HG02885 (cell line): ENCODE measurements at regions not wholly inside any gene's neighbourhood (a gene's known extent, or its start where the extent isn't known, plus 50 kb on each side); places are given as distances from the start of the nearest gene placed in this dataset.
"Not testable (repeated sequence)": the region's sequence is repeated elsewhere in the genome, so short reads cannot be mapped to it uniquely, and the experiment has no call there.

Source experiments
- ATAC-seq: cut with Tn5 transposase; IDR thresholded peaks from one replicate; pipeline ENCODE4 v1.9.1; 2021; ENCODE audit warnings: mild to moderate bottlenecking; ENCODE audit not compliant: unreplicated experiment, poor library complexity

GRCh38 chr15:79535536-79535935 is 103.4 kb downstream of the MINAR1 start:
- no peak for ATAC-seq

GRCh38 chr15:79538527-79538926 is 106.4 kb downstream of the MINAR1 start:
- no peak for ATAC-seq

GRCh38 chr15:79539401-79539800 is 107.3 kb downstream of the MINAR1 start:
- ATAC-seq = no peak

- ATAC-seq = no peak
Measured at GRCh38 chr15:79540551-79540950, 108.4 kb downstream of the MINAR1 start.

DNA sequence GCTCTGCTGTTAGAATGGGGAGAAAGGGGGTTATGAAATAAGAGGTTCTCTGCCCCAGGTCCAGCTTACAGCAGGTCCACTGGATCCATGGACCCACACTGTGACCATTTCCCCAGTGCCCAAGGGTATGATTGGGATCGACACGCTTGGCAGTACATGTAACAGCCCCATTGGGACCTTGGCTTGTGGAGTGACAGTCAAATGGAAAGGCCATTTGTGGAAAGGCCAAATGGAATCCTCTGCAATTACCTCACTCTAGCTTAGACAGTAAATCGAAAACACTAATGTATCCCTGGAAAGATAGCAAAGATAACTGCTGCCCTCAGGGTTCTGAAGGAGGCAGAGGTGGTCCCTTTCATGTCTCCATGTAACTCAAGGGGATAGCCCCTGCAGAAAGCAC is 109.1 kb downstream of the MINAR1 start:
- no peak for ATAC-seq

DNA sequence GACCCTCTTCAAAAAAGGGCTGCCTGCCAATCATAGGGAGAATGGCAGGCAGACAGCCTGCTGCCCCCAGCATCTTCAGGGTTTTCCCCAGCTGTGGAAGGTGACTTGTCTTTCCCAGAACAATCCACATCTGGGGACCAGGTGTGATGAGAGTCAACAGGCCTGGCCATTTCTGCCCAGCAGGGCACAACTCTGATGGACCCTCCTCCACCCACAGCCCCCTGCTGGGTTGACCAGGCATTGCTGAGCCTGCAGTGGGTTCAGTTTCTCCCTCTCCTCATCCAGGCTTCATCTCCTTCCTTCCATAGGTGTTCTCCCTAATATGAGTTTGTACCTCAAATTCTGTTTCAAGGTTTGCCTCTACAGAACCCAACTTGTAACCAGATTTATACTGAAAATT is 111.0 kb downstream of the MINAR1 start:
- ATAC-seq = no peak

- no peak for ATAC-seq
Measured at GRCh38 chr15:79549196-79549595, 117.1 kb downstream of the MINAR1 start.

- ATAC-seq = no peak
Measured at GRCh38 chr15:79560384-79560783, 128.2 kb downstream of the MINAR1 start.

DNA sequence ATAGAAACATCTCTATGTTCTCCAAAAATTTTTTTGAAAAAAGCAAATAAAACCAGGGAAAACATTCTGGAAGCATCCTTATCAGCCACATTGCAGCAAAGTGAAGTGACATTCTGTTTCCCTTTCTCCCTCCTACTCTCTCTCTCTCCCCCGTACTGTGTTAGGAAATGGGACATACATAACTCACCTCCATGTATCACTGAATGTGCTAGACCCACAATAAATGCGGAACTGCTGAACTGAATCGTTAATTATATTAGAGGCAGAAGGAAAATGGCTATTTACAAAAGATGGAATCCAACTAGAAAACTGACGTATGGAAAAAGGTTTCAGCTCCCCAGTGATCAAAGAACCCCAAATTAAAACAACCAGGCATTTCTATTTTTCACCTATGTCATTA is 129.8 kb downstream of the MINAR1 start:
- ATAC-seq = no peak

GRCh38 chr15:79562403-79562815 is 130.3 kb downstream of the MINAR1 start:
- no peak for ATAC-seq

- no peak for ATAC-seq
Measured at GRCh38 chr15:79562899-79563298, 130.8 kb downstream of the MINAR1 start.

- no peak for ATAC-seq
Measured at GRCh38 chr15:79570004-79570403, 137.9 kb downstream of the MINAR1 start.

DNA sequence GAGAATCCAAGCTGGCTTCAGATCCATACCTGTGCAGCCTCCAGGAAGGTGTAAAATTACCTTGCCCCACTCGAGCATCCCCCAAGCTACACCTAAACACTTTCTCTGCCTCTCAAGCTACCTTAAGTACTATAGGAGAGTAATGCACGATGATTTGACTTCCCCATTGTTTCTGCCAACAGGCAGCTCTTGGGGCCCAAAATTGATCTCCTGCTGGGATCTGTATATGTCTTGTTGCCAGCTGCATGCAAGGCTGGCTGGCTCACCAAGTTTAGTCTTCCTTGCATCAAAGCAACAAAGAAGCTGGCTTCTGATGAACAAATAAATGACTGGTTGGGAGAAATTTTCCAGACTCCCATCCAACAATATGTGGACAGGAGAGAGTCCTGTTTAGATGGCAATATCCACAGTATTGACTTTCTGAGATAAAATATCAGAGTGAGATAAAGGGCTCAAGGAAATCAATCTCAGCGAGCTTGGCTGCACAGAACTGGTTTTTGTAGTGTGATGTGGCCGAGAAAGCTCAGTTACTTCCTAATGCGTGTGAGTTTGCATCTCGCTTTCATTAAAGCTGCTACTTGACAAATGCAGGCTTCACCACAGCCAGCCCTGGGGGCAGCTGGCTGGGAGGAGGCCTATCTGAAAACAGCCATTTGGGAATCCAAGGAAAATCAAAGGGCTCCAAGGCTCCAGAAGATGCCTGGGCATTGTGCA is 140.7 kb downstream of the MINAR1 start:
- ATAC-seq = no peak

GRCh38 chr15:79574431-79575273 is 142.5 kb downstream of the MINAR1 start:
- ATAC-seq = not testable (repeated sequence)

DNA sequence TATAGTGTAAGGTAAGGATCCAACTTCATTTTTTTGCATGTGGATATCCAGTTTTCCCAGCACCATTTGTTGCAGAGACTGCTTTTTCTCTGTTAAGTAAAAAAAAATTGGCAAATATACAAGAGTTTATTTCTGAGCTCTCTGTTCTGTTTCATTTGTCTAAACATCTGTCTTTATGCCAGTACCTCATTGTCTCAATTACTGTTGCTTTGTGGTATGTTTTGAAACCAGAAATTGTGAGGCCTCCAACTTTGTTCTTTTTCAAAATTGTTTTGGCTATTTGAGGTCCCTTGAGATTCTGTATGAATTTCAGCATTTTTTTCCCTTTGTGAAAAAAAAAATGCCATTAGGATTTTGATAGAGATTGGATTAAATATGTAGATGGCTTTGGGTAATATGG is 150.5 kb downstream of the MINAR1 start:
- no peak for ATAC-seq

GRCh38 chr15:79592126-79592525 is 160.0 kb downstream of the MINAR1 start:
- no peak for ATAC-seq

DNA sequence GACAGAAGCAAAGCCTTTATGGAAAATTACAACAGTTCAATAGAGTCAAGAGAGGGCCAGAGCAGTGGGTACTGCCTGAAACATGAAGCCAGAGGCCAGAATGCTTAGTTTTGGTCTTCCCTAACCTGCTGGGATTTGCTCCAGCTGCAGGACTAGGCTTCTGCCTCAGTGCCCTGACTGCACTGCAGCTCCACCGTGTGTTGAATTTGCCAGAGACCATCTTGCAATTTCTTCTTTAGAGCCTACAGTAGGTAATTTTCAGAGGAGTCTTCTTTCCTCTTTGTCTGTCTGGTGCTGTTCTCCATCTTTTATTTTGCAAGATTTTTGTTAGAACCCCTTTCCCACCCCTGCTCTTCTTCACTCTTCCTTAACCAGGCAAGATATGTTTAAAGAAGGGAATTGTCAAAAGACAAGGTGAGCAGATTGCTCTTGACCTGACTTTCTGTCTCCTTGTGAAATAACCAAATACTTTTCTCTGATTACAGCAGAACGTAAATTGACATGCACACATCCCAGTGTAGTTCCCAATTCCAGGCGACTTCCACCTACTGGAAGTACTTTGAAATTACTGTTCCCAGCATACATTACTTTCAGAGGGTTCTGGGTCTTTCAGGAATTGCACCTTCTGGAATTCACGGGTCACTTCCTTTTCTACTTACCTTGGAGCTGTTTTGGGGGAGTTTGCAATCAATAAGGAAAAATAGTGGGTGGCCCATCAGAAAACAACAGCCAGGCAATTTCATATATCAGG is 161.2 kb downstream of the MINAR1 start:
- ATAC-seq = no peak

DNA sequence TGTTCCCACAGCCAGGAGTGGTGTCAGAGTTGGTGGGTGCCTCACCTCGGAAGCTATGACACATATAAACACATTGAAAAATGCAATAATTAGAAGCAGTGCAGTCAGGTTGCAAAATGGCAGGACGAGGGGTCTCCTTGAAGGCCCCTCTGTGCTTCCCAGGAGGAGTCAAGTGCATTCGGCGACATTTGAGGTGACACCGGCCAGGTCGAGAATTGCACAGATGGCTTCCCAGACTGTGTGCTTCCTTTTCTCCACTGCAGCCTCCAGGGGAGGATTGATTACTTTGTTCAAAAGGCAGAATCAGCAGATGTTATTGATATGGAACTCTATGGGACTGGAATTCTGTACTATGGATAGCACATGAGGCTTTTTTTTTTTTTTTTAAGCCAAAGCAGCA is 163.2 kb downstream of the MINAR1 start:
- no peak for ATAC-seq

DNA sequence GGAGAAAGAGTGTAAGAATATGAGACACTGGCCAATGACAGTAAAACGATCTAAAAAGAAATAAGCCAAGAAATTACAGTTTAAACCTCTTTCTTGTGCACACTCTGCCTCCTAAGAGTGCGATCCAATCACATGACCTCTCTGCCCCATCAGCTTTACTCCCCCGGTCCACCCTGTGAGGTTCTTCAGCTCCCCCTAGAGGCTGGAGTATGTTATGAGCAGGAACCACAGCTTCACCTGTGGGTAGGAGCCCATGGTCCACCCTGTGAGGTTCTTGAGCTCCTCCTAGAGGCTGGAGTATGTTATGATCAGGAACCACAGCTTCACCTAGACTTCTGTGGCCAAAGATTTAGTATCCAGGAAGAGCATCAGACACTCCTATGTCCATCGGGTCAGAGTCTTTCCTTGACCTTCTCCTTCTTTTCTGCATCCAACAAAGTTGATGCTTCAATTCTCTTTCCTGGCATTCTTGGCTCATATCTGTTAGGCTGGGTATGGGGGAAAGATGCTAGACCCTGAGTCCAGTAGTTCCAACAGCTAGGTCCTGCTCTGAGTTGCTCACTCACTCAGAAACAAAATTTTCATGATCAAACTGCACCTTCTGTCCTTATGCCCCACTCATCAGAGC is 164.0 kb downstream of the MINAR1 start:
- peak; percentile 98 for ATAC-seq

- no peak for ATAC-seq
Measured at GRCh38 chr15:79598639-79599038, 166.5 kb downstream of the MINAR1 start.
